Liver (tissue), 3 donors: ENCODE measurements at regions not wholly inside any gene's neighbourhood (a gene's known extent, or its start where the extent isn't known, plus 50 kb on each side); places are given as distances from the start of the nearest gene placed in this dataset.

Experiments used
- FOXA1 ChIP-seq: IDR thresholded peaks from 2 replicates; pipeline ENCODE4 v1.6.1; 2016; ENCODE audit warnings: antibody characterized with exemption
- GABPA ChIP-seq, 2 donors: IDR thresholded peaks in 1 of 2; conservative IDR thresholded peaks in 1 of 2; 2 replicates each; pipeline ENCODE4 v1.6.1; 2016; ENCODE audit warnings: antibody characterized with exemption in 2 of 2, mild to moderate bottlenecking in 1 of 2, moderate library complexity in 1 of 2
- SP1 ChIP-seq: IDR thresholded peaks from 2 replicates; pipeline ENCODE4 v1.6.1; 2018; ENCODE audit warnings: antibody characterized with exemption, mild to moderate bottlenecking
- TAF1 ChIP-seq: conservative IDR thresholded peaks from 2 replicates; pipeline ENCODE4 v1.6.1; 2016; ENCODE audit warnings: antibody characterized with exemption, mild to moderate bottlenecking
- YY1 ChIP-seq: IDR thresholded peaks from 2 replicates; pipeline ENCODE4 v1.6.1; 2016; ENCODE audit warnings: antibody characterized with exemption, mild to moderate bottlenecking
- TF ChIP-seq, protein P1 (sequence below): fragments of 150-350 bp; IDR thresholded peaks from 2 replicates; pipeline ENCODE4 v1.5.1; 2017; ENCODE audit warnings: improper control_type of control experiment, low read depth, low read length; ENCODE audit not compliant: missing input control
- TF ChIP-seq, protein P2 (sequence below): IDR thresholded peaks from 2 replicates; pipeline ENCODE4 v1.6.1; 2016; ENCODE audit warnings: antibody characterized with exemption, mild to moderate bottlenecking
- TF ChIP-seq, protein P3 (sequence below): IDR thresholded peaks from 2 replicates; pipeline ENCODE4 v1.6.1; 2016; ENCODE audit warnings: antibody characterized with exemption
- donor health status: healthy.
- donor health status: healthy.

DNA sequence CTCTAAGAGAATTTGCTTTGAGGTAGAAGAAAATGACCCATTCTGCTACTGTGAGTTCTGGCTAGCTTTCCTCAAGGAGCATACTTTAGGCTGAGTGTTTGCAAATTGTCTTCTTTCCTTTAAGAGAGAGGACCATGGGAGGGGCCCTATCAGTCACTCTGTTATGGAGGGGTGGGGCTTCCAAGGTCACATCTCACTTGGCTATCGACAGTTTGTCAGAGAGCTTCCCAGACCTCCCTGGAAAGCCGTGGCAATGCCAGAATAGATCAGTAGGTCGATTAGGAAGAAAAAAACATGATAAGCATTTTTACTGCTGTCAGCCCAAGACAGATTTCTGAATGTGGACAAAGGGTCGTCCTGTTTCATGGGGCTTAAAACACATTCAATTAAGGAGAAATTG lies 93.3 kb downstream of the OXGR1 start:
- no peak for TF ChIP-seq YY1
- TF ChIP-seq, protein P1, sequence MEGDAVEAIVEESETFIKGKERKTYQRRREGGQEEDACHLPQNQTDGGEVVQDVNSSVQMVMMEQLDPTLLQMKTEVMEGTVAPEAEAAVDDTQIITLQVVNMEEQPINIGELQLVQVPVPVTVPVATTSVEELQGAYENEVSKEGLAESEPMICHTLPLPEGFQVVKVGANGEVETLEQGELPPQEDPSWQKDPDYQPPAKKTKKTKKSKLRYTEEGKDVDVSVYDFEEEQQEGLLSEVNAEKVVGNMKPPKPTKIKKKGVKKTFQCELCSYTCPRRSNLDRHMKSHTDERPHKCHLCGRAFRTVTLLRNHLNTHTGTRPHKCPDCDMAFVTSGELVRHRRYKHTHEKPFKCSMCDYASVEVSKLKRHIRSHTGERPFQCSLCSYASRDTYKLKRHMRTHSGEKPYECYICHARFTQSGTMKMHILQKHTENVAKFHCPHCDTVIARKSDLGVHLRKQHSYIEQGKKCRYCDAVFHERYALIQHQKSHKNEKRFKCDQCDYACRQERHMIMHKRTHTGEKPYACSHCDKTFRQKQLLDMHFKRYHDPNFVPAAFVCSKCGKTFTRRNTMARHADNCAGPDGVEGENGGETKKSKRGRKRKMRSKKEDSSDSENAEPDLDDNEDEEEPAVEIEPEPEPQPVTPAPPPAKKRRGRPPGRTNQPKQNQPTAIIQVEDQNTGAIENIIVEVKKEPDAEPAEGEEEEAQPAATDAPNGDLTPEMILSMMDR = no peak
- TF ChIP-seq, protein P2, sequence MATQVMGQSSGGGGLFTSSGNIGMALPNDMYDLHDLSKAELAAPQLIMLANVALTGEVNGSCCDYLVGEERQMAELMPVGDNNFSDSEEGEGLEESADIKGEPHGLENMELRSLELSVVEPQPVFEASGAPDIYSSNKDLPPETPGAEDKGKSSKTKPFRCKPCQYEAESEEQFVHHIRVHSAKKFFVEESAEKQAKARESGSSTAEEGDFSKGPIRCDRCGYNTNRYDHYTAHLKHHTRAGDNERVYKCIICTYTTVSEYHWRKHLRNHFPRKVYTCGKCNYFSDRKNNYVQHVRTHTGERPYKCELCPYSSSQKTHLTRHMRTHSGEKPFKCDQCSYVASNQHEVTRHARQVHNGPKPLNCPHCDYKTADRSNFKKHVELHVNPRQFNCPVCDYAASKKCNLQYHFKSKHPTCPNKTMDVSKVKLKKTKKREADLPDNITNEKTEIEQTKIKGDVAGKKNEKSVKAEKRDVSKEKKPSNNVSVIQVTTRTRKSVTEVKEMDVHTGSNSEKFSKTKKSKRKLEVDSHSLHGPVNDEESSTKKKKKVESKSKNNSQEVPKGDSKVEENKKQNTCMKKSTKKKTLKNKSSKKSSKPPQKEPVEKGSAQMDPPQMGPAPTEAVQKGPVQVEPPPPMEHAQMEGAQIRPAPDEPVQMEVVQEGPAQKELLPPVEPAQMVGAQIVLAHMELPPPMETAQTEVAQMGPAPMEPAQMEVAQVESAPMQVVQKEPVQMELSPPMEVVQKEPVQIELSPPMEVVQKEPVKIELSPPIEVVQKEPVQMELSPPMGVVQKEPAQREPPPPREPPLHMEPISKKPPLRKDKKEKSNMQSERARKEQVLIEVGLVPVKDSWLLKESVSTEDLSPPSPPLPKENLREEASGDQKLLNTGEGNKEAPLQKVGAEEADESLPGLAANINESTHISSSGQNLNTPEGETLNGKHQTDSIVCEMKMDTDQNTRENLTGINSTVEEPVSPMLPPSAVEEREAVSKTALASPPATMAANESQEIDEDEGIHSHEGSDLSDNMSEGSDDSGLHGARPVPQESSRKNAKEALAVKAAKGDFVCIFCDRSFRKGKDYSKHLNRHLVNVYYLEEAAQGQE = no peak
- TF ChIP-seq, protein P3, sequence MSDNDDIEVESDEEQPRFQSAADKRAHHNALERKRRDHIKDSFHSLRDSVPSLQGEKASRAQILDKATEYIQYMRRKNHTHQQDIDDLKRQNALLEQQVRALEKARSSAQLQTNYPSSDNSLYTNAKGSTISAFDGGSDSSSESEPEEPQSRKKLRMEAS = no peak
- no peak for TF ChIP-seq TAF1
- TF ChIP-seq SP1 = no peak
- no peak for TF ChIP-seq FOXA1
- no peak for TF ChIP-seq GABPA (IDR thresholded peaks at IDR 0.05 in 1 of 2, conservative IDR thresholded peaks at IDR 0.05 in 1 of 2)
